HepG2 (cell line): ENCODE measurements at regions not wholly inside any gene's neighbourhood (a gene's known extent, or its start where the extent isn't known, plus 50 kb on each side); places are given as distances from the start of the nearest gene placed in this dataset.

Experiments
- ARHGAP35 ChIP-seq: sonication (generic); formaldehyde crosslinking; IDR thresholded peaks from 2 replicates; pipeline ENCODE4 v1.9.0; 2022; ENCODE audit warnings: mild to moderate bottlenecking, inconsistent platforms, moderate library complexity, missing genetic modification reagents, borderline replicate concordance
- CTCF ChIP-seq: sonication (generic); formaldehyde crosslinking; IDR thresholded peaks from 2 replicates; pipeline ENCODE4 v1.5.0; 2020; ENCODE audit warnings: mild to moderate bottlenecking, missing genetic modification reagents, moderate library complexity
- EZH2 ChIP-seq: conservative IDR thresholded peaks from 2 replicates; pipeline ENCODE4 v1.6.1; 2012; ENCODE audit warnings: mild to moderate bottlenecking, low read depth, low read length, moderate library complexity
- PRDM10 ChIP-seq: sonication (generic); formaldehyde crosslinking; IDR thresholded peaks from 2 replicates; pipeline ENCODE4 v1.4.0; 2020; ENCODE audit warnings: low read depth, missing genetic modification reagents
- TBL1XR1 ChIP-seq: fragments of 150-350 bp; IDR thresholded peaks from 2 replicates; pipeline ENCODE4 v1.6.1; 2014; ENCODE audit warnings: borderline replicate concordance, low read length; ENCODE audit not compliant: partially characterized antibody
- TGIF2 ChIP-seq: IDR thresholded peaks from 2 replicates; pipeline ENCODE4 v1.6.1; 2016; ENCODE audit warnings: control low read depth, missing compliant biosample characterization
- ZNF101 ChIP-seq: sonication (generic); formaldehyde crosslinking; IDR thresholded peaks from 2 replicates; pipeline ENCODE4 v1.4.0; 2020; ENCODE audit warnings: mild to moderate bottlenecking, low read depth, missing genetic modification reagents, borderline replicate concordance

- no peak for TF ChIP-seq ZNF101
- no peak for TF ChIP-seq TBL1XR1
- no peak for TF ChIP-seq ARHGAP35 (CRISPR knock-in tag)
- no peak for TF ChIP-seq CTCF
- TF ChIP-seq PRDM10 (CRISPR knock-in tag) = no peak
- TF ChIP-seq EZH2 = no peak
- TF ChIP-seq TGIF2 (CRISPR knock-in tag) = no peak
Observed at GRCh38 chr10:78247821-78248220, 214.2 kb downstream of the RPS24 start.
